Ishikawa (cell line): ENCODE measurements at regions not wholly inside any gene's neighbourhood (a gene's known extent, or its start where the extent isn't known, plus 50 kb on each side); places are given as distances from the start of the nearest gene placed in this dataset.

ENCODE experiments used
- CEBPB ChIP-seq: IDR thresholded peaks from 2 replicates; pipeline ENCODE4 v1.6.1; 2012
- CREB1 ChIP-seq: IDR thresholded peaks from 2 replicates; pipeline ENCODE4 v1.6.1; 2012; ENCODE audit warnings: low read depth
- TAF1 ChIP-seq: IDR thresholded peaks from 2 replicates; pipeline ENCODE4 v1.6.1; 2012; ENCODE audit warnings: low read depth, mild to moderate bottlenecking
- TCF12 ChIP-seq: IDR thresholded peaks from 2 replicates; pipeline ENCODE4 v1.6.1; 2012; ENCODE audit warnings: low read depth
- YY1 ChIP-seq: IDR thresholded peaks from 2 replicates; pipeline ENCODE4 v1.6.1; 2012; ENCODE audit warnings: low read depth

- TF ChIP-seq TAF1 (no peak), CEBPB (no peak), CREB1 (no peak), TCF12 (no peak), YY1 (no peak)
Observed at GRCh38 chr12:124088217-124088907, 115.3 kb downstream of the ZNF664 start.
